ENCODE measurements at regions not wholly inside any gene's neighbourhood (a gene's known extent, or its start where the extent isn't known, plus 50 kb on each side); places are given as distances from the start of the nearest gene placed in this dataset.

DNA sequence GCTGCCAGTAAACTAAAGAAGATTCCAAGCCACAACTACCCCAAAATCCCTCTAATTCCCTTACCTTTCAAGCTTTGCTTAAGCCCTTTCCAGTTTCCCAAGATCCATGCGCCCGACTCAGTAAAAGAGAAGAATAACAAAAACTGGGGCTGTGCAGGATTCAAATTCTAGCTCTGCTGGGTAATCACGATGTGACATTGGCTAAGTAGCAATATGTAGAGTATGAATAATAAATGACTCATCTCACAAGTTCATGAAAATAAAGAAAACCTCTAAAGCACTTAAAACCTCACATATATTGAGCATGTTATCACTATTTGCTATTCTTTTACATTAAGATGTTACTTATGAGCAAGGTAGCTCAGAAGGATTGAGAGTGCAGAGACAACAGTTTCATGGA is 522.2 kb upstream of the ZNF717 start:
- Histone ChIP-seq H3K4me3 (ENCODE audit: control extremely low read depth in 1 of 5, extremely low read depth in 1 of 5, insufficient read depth in 1 of 5, low read depth in 2 of 5, low read length in 4 of 5) (no peak overlapping the region), H3K4me2 (replicated peaks; ENCODE audit: low read depth, low read length, poor library complexity, severe bottlenecking) (no peak overlapping the region), H3K27ac (ENCODE audit: low read length in 2 of 2) (no peak overlapping the region), H3K9me3 (ENCODE audit: control extremely low read depth in 1 of 3, control insufficient read depth in 2 of 3, insufficient read depth in 1 of 3, low read length in 2 of 3) (no peaks in the 10 kb centered on the region), H3K9ac (ENCODE audit: low read length) (no peak overlapping the region), H3K4me1 (ENCODE audit: control insufficient read depth in 2 of 2, insufficient read depth in 2 of 2, low read length in 2 of 2) (no peaks in the 10 kb centered on the region), H4K20me1 (ENCODE audit: control insufficient read depth, insufficient read depth, low read length, poor library complexity, severe bottlenecking) (no peaks in the 10 kb centered on the region), H2AFZ (ENCODE audit: insufficient read depth, low read depth, low read length, poor library complexity, severe bottlenecking) (no peak overlapping the region), H3K27me3 (replicated peaks in 1 of 4; ENCODE audit: control extremely low read depth in 1 of 4, control insufficient read depth in 3 of 4, insufficient read depth in 4 of 4, low read length in 3 of 4) (no peaks in the 10 kb centered on the region), H3K36me3 (replicated peaks in 1 of 2; ENCODE audit: control extremely low read depth in 1 of 2, control insufficient read depth in 1 of 2, extremely low read depth in 1 of 2, insufficient read depth in 2 of 2, low read length in 1 of 2) (no peaks in the 10 kb centered on the region), H3K79me2 (ENCODE audit: control insufficient read depth, insufficient read depth, low read length) (no peaks in the 10 kb centered on the region)
- H3K27me3 Mint-ChIP-seq = no peaks in the 10 kb centered on the region
- DNase-seq (no peak), ATAC-seq (ENCODE audit: low read depth) (no peak)
- CTCF ChIA-PET = no interaction called here
- intact Hi-C loops (cut with micrococcal nuclease) = no loop called here
- no CpG with 5 or more reads among the region's 3 CpGs for WGBS (ENCODE audit: insufficient coverage)
- no peak overlapping the region for H3K27ac Mint-ChIP-seq
- TF ChIP-seq EZH2 (IDR thresholded peaks at IDR 0.05; ENCODE audit: borderline replicate concordance, insufficient read depth, low read depth, low read length, poor library complexity, severe bottlenecking) = no peak
- TF ChIP-seq, protein P1, sequence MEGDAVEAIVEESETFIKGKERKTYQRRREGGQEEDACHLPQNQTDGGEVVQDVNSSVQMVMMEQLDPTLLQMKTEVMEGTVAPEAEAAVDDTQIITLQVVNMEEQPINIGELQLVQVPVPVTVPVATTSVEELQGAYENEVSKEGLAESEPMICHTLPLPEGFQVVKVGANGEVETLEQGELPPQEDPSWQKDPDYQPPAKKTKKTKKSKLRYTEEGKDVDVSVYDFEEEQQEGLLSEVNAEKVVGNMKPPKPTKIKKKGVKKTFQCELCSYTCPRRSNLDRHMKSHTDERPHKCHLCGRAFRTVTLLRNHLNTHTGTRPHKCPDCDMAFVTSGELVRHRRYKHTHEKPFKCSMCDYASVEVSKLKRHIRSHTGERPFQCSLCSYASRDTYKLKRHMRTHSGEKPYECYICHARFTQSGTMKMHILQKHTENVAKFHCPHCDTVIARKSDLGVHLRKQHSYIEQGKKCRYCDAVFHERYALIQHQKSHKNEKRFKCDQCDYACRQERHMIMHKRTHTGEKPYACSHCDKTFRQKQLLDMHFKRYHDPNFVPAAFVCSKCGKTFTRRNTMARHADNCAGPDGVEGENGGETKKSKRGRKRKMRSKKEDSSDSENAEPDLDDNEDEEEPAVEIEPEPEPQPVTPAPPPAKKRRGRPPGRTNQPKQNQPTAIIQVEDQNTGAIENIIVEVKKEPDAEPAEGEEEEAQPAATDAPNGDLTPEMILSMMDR (IDR thresholded peaks at IDR 0.05) = no peak
- POLR2A ChIA-PET = no interaction called here
- peaks cover 2% of the 10 kb centered on the region for H3K9me3 Mint-ChIP-seq (ENCODE audit: insufficient read depth)
- no peaks in the 10 kb centered on the region for H3K4me1 Mint-ChIP-seq
- no peak overlapping the region for H3K4me3 Mint-ChIP-seq

DNA sequence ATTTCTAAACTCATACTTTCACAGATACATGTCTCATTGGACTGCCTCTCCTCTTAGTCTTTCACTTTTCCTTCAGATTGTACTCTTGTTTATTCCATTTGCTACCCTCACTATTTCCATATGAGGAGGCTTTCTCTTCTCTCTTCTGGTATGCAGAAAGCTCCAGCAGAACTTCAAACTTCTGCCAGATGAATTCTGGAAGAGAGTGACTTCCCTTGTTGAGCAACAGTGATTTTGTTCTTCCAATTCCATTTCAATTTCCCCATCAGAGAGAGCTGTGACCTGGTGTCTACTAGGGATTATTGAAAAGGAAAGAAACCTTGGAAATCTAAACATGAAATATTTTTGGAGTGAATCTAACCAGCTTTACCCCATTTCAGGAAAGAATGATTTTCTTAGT is 523.2 kb upstream of the ZNF717 start:
- no peaks in the 10 kb centered on the region for H3K9me3 ChIP-seq (ENCODE audit: control extremely low read depth in 1 of 3, control insufficient read depth in 2 of 3, insufficient read depth in 1 of 3, low read length in 2 of 3)
- no peaks in the 10 kb centered on the region for H3K4me1 ChIP-seq (ENCODE audit: control insufficient read depth in 2 of 2, insufficient read depth in 2 of 2, low read length in 2 of 2)
- H3K27me3 ChIP-seq (replicated peaks in 1 of 4; ENCODE audit: control extremely low read depth in 1 of 4, control insufficient read depth in 3 of 4, insufficient read depth in 4 of 4, low read length in 3 of 4) = no peaks in the 10 kb centered on the region
- H2AFZ ChIP-seq (ENCODE audit: insufficient read depth, low read depth, low read length, poor library complexity, severe bottlenecking) = no peak overlapping the region
- Mint-ChIP-seq H3K27me3 (no peaks in the 10 kb centered on the region), H3K4me3 (no peak overlapping the region), H3K4me1 (no peaks in the 10 kb centered on the region), H3K27ac (no peak overlapping the region), H3K9me3 (ENCODE audit: insufficient read depth) (peaks cover 2% of the 10 kb centered on the region)
- intact Hi-C loops (cut with micrococcal nuclease) = no loop called here
- no peak overlapping the region for H3K9ac ChIP-seq (ENCODE audit: low read length)
- POLR2A ChIA-PET = no interaction called here
- no peak for DNase-seq
- no peaks in the 10 kb centered on the region for H4K20me1 ChIP-seq (ENCODE audit: control insufficient read depth, insufficient read depth, low read length, poor library complexity, severe bottlenecking)
- H3K27ac ChIP-seq (ENCODE audit: low read length in 2 of 2) = no peak overlapping the region
- no peaks in the 10 kb centered on the region for H3K36me3 ChIP-seq (replicated peaks in 1 of 2; ENCODE audit: control extremely low read depth in 1 of 2, control insufficient read depth in 1 of 2, extremely low read depth in 1 of 2, insufficient read depth in 2 of 2, low read length in 1 of 2)
- no peak overlapping the region for H3K4me2 ChIP-seq (replicated peaks; ENCODE audit: low read depth, low read length, poor library complexity, severe bottlenecking)
- H3K79me2 ChIP-seq (ENCODE audit: control insufficient read depth, insufficient read depth, low read length) = no peaks in the 10 kb centered on the region
- no peak overlapping the region for H3K4me3 ChIP-seq (ENCODE audit: control extremely low read depth in 1 of 5, extremely low read depth in 1 of 5, insufficient read depth in 1 of 5, low read depth in 2 of 5, low read length in 4 of 5)
- TF ChIP-seq, protein P1 (IDR thresholded peaks at IDR 0.05) = no peak
- CTCF ChIA-PET = no interaction called here
- ATAC-seq (ENCODE audit: low read depth) = no peak
